ENCODE measurements at regions not wholly inside any gene's neighbourhood (a gene's known extent, or its start where the extent isn't known, plus 50 kb on each side); places are given as distances from the start of the nearest gene placed in this dataset.
"Not testable (repeated sequence)": the region's sequence is repeated elsewhere in the genome, so short reads cannot be mapped to it uniquely, and the experiment has no call there.

GRCh38 chr6:17214106-17214505, 67.1 kb upstream of the RBM24 start:
- Histone ChIP-seq H3K27me3 (no peaks in the 10 kb centered on the region), H3K36me3 (no peaks in the 10 kb centered on the region), H3K79me2 (ENCODE audit: low read depth) (no peaks in the 10 kb centered on the region), H3K9me3 (ENCODE audit: low read depth) (peaks cover 5% of the 10 kb centered on the region), H3K27ac (no peak overlapping the region), H3F3A (ENCODE audit: low read depth) (peaks cover 26% of the 10 kb centered on the region), H2AFZ (replicated peaks) (no peak overlapping the region), H3K9ac (no peak overlapping the region), H3K4me1 (peaks cover 20% of the 10 kb centered on the region), H4K20me1 (ENCODE audit: low read depth) (no peaks in the 10 kb centered on the region), H3K4me2 (no peak overlapping the region), H3K4me3 (no peak overlapping the region)
- Mint-ChIP-seq H3K9me3 (peaks cover 28% of the 10 kb centered on the region), H3K36me3 (no peaks in the 10 kb centered on the region), H3K27ac (no peak overlapping the region), H3K4me3 (no peak overlapping the region), H3K4me1 (peaks cover 24% of the 10 kb centered on the region), H3K27me3 (ENCODE audit: insufficient read depth, low read depth) (peaks cover 22% of the 10 kb centered on the region)
- DNase-seq (ENCODE audit: low spot score) = no peak
- no peak for TF ChIP-seq EZH2 (IDR thresholded peaks at IDR 0.05)
- TF ChIP-seq CTCF (IDR thresholded peaks at IDR 0.05) = no peak
- no peak for TF ChIP-seq EZH2phosphoT487 (IDR thresholded peaks at IDR 0.05)

- not testable (repeated sequence) for H3K27ac ChIP-seq; H3K9ac ChIP-seq; H3K27ac Mint-ChIP-seq; H3K36me3 Mint-ChIP-seq; H4K20me1 ChIP-seq (ENCODE audit: low read depth); DNase-seq (ENCODE audit: low spot score); H3K36me3 ChIP-seq; H3K79me2 ChIP-seq (ENCODE audit: low read depth); H3K27me3 ChIP-seq; H3K4me3 ChIP-seq; H3K9me3 ChIP-seq (ENCODE audit: low read depth); H3K4me2 ChIP-seq; H3K4me3 Mint-ChIP-seq; H2AFZ ChIP-seq (replicated peaks)
- H3F3A ChIP-seq (ENCODE audit: low read depth) = peaks cover 24% of the 10 kb centered on the region
- Mint-ChIP-seq H3K27me3 (ENCODE audit: insufficient read depth, low read depth) (peaks cover 15% of the 10 kb centered on the region), H3K4me1 (peaks cover 24% of the 10 kb centered on the region), H3K9me3 (peaks cover 16% of the 10 kb centered on the region)
- H3K4me1 ChIP-seq = peaks cover 20% of the 10 kb centered on the region
Measured at GRCh38 chr6:17216972-17217371, 64.2 kb upstream of the RBM24 start.

- no peak overlapping the region for H3K4me3 Mint-ChIP-seq
- H3K27ac Mint-ChIP-seq = no peak overlapping the region
Measured at GRCh38 chr6:17218023-17218748, 63.0 kb upstream of the RBM24 start.

More at GRCh38 chr6:17218023-17218748, 63.0 kb upstream of the RBM24 start:
- H3K9me3 Mint-ChIP-seq = peaks cover 16% of the 10 kb centered on the region
- H3K27me3 ChIP-seq = no peaks in the 10 kb centered on the region
- no peak overlapping the region for H2AFZ ChIP-seq (replicated peaks)
- H3K36me3 Mint-ChIP-seq = no peaks in the 10 kb centered on the region
- DNase-seq (ENCODE audit: low spot score) = no peak
- H3K4me3 ChIP-seq = no peak overlapping the region
- H3K4me2 ChIP-seq = no peak overlapping the region
- TF ChIP-seq CTCF (IDR thresholded peaks at IDR 0.05) (no peak), EZH2 (IDR thresholded peaks at IDR 0.05) (no peak), EZH2phosphoT487 (IDR thresholded peaks at IDR 0.05) (no peak)
- no peaks in the 10 kb centered on the region for H4K20me1 ChIP-seq (ENCODE audit: low read depth)
- H3F3A ChIP-seq (ENCODE audit: low read depth) = peaks cover 12% of the 10 kb centered on the region
- no peaks in the 10 kb centered on the region for H3K36me3 ChIP-seq
- H3K79me2 ChIP-seq (ENCODE audit: low read depth) = no peaks in the 10 kb centered on the region
- H3K9me3 ChIP-seq (ENCODE audit: low read depth) = peaks cover 5% of the 10 kb centered on the region
- peaks cover 13% of the 10 kb centered on the region for H3K27me3 Mint-ChIP-seq (ENCODE audit: insufficient read depth, low read depth)
- no peak overlapping the region for H3K27ac ChIP-seq
- peaks cover 10% of the 10 kb centered on the region for H3K4me1 ChIP-seq
- H3K4me1 Mint-ChIP-seq = peaks cover 12% of the 10 kb centered on the region
- no peak overlapping the region for H3K9ac ChIP-seq

Data from neural progenitor cell (in vitro differentiated cells).